ENCODE measurements at regions not wholly inside any gene's neighbourhood (a gene's known extent, or its start where the extent isn't known, plus 50 kb on each side); places are given as distances from the start of the nearest gene placed in this dataset.

DNA sequence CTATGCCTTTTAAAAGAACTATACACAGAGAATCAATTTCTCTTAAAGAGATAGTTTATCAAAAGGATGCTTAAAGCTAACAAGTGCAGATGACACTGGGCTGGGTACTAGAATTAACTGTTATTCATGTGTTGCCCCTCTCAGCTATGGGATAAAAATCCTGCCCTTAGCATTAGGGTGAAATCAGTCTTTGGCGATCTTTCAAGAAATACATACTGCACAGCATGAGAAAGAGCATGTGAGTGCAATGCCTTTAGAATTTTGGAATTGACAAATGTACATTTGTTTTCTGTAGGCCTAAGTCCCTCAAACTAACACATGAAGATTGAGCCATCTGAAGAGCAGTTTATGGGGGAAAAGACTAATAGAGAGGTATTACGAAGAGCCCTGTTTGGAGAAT lies 115.4 kb downstream of the ZFP64 start:
- TF ChIP-seq, protein P1, sequence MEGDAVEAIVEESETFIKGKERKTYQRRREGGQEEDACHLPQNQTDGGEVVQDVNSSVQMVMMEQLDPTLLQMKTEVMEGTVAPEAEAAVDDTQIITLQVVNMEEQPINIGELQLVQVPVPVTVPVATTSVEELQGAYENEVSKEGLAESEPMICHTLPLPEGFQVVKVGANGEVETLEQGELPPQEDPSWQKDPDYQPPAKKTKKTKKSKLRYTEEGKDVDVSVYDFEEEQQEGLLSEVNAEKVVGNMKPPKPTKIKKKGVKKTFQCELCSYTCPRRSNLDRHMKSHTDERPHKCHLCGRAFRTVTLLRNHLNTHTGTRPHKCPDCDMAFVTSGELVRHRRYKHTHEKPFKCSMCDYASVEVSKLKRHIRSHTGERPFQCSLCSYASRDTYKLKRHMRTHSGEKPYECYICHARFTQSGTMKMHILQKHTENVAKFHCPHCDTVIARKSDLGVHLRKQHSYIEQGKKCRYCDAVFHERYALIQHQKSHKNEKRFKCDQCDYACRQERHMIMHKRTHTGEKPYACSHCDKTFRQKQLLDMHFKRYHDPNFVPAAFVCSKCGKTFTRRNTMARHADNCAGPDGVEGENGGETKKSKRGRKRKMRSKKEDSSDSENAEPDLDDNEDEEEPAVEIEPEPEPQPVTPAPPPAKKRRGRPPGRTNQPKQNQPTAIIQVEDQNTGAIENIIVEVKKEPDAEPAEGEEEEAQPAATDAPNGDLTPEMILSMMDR (conservative IDR thresholded peaks at IDR 0.05; ENCODE audit: low read length), result no peak
- no peak for TF ChIP-seq EZH2phosphoT487 (IDR thresholded peaks at IDR 0.05; ENCODE audit: borderline replicate concordance)
- H3K79me2 ChIP-seq (ENCODE audit: insufficient read depth, low read length), result no peaks in the 10 kb centered on the region
- H3K27me3 ChIP-seq (ENCODE audit: insufficient read depth, low read length, poor library complexity, severe bottlenecking), result no peaks in the 10 kb centered on the region
- H4K20me1 ChIP-seq (ENCODE audit: insufficient read depth, low read length, poor library complexity, severe bottlenecking), result no peaks in the 10 kb centered on the region
- peaks cover 2% of the 10 kb centered on the region for H3K4me1 ChIP-seq (ENCODE audit: insufficient read depth, low read length, poor library complexity, severe bottlenecking)
- H3K9me3 ChIP-seq (ENCODE audit: insufficient read depth, low read depth, low read length), result no peaks in the 10 kb centered on the region
- H3K9ac ChIP-seq (ENCODE audit: low read depth, low read length, poor library complexity, severe bottlenecking), result no peak overlapping the region
- no peaks in the 10 kb centered on the region for H3K36me3 ChIP-seq (ENCODE audit: insufficient read depth, low read length)
- no peaks in the 10 kb centered on the region for H3F3A ChIP-seq (ENCODE audit: low read depth)
- no peak overlapping the region for H2AFZ ChIP-seq (ENCODE audit: low read length)
- no peak overlapping the region for H3K4me3 ChIP-seq (ENCODE audit: low read length, poor library complexity, severe bottlenecking)
- no peaks in the 10 kb centered on the region for H3K9me2 ChIP-seq (replicated peaks; ENCODE audit: low read depth, low read length)
- H3K4me2 ChIP-seq (ENCODE audit: low read depth, low read length, poor library complexity, severe bottlenecking), result no peak overlapping the region

DNA sequence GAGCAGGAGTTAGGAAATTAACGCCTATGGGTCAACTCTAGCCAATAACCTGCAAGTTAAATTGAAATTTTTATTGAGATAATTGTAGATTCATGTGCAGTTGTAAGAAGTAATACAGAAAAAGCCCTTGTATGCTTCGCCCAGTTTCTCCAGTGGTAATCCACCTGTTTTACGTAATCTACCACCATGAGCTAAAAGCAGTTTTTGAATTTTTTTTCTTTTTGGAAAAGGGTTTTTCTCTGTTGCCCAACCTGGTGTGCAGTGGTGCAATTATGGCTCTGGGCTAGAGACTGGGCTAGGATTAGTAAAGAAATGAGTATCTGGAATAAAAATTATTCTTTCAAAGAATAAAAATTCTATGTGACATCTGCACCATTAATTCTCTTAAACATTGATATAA lies 116.2 kb downstream of the ZFP64 start:
- H3K36me3 ChIP-seq (ENCODE audit: insufficient read depth, low read length), result no peaks in the 10 kb centered on the region
- no peak for TF ChIP-seq EZH2phosphoT487 (IDR thresholded peaks at IDR 0.05; ENCODE audit: borderline replicate concordance)
- TF ChIP-seq, protein P1 (conservative IDR thresholded peaks at IDR 0.05; ENCODE audit: low read length), result no peak
- H3K9me2 ChIP-seq (replicated peaks; ENCODE audit: low read depth, low read length), result no peaks in the 10 kb centered on the region

DNA sequence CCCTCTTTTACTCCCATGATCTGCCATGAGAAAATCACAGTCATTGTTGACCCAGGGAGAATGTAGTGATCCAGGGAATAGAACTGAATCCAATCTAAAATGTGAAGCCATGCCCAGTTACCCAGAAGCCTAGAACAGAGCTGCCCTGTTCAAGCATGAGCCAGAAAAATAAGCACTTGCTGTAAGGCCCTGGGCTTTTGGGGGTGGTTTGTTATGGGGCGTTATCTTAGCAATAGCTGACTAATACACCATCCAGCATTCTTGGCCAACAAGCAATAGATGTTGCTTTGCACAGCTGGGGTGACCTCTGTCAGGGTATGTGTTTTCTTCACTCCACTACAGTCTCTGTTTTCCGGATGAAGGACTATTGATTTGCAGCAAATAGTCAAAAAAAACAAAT lies 120.4 kb downstream of the ZFP64 start:
- H3K9ac ChIP-seq (ENCODE audit: low read depth, low read length, poor library complexity, severe bottlenecking), result no peak overlapping the region
- H3F3A ChIP-seq (ENCODE audit: low read depth), result no peaks in the 10 kb centered on the region
- no peaks in the 10 kb centered on the region for H3K4me1 ChIP-seq (ENCODE audit: insufficient read depth, low read length, poor library complexity, severe bottlenecking)
- H3K27me3 ChIP-seq (ENCODE audit: insufficient read depth, low read length, poor library complexity, severe bottlenecking), result no peaks in the 10 kb centered on the region
- H3K9me2 ChIP-seq (replicated peaks; ENCODE audit: low read depth, low read length), result no peaks in the 10 kb centered on the region
- no peaks in the 10 kb centered on the region for H4K20me1 ChIP-seq (ENCODE audit: insufficient read depth, low read length, poor library complexity, severe bottlenecking)
- H2AFZ ChIP-seq (ENCODE audit: low read length), result no peak overlapping the region
- no peaks in the 10 kb centered on the region for H3K9me3 ChIP-seq (ENCODE audit: insufficient read depth, low read depth, low read length)
- no peak for TF ChIP-seq EZH2phosphoT487 (IDR thresholded peaks at IDR 0.05; ENCODE audit: borderline replicate concordance)
- TF ChIP-seq, protein P1 (conservative IDR thresholded peaks at IDR 0.05; ENCODE audit: low read length), result no peak
- no peak overlapping the region for H3K4me3 ChIP-seq (ENCODE audit: low read length, poor library complexity, severe bottlenecking)
- no peak overlapping the region for H3K4me2 ChIP-seq (ENCODE audit: low read depth, low read length, poor library complexity, severe bottlenecking)
- H3K79me2 ChIP-seq (ENCODE audit: insufficient read depth, low read length), result no peaks in the 10 kb centered on the region
- no peaks in the 10 kb centered on the region for H3K36me3 ChIP-seq (ENCODE audit: insufficient read depth, low read length)

More for the DNA sequence above, 116.2 kb downstream of the ZFP64 start:
- Histone ChIP-seq H3K79me2 (ENCODE audit: insufficient read depth, low read length) (no peaks in the 10 kb centered on the region), H3K4me2 (ENCODE audit: low read depth, low read length, poor library complexity, severe bottlenecking) (no peak overlapping the region), H4K20me1 (ENCODE audit: insufficient read depth, low read length, poor library complexity, severe bottlenecking) (no peaks in the 10 kb centered on the region), H2AFZ (ENCODE audit: low read length) (no peak overlapping the region), H3K27me3 (ENCODE audit: insufficient read depth, low read length, poor library complexity, severe bottlenecking) (no peaks in the 10 kb centered on the region), H3K9ac (ENCODE audit: low read depth, low read length, poor library complexity, severe bottlenecking) (no peak overlapping the region), H3K4me1 (ENCODE audit: insufficient read depth, low read length, poor library complexity, severe bottlenecking) (no peaks in the 10 kb centered on the region), H3K4me3 (ENCODE audit: low read length, poor library complexity, severe bottlenecking) (no peak overlapping the region), H3K9me3 (ENCODE audit: insufficient read depth, low read depth, low read length) (no peaks in the 10 kb centered on the region), H3F3A (ENCODE audit: low read depth) (no peaks in the 10 kb centered on the region)
